HCT116 (cell line): ENCODE measurements at regions not wholly inside any gene's neighbourhood (a gene's known extent, or its start where the extent isn't known, plus 50 kb on each side); places are given as distances from the start of the nearest gene placed in this dataset.

Experiments
- ATAC-seq: fragments of 200-7000 bp; cut with Tn5 transposase; 2 replicates; pipeline ENCODE4 v1.9.1; 2020; ENCODE audit warnings: mild to moderate bottlenecking, moderate library complexity
- BruUV-seq: library from RNA; stranded (reverse); fragments of 400-500 nt; replicated peaks from 2 replicates; lab custom pipeline; 2021; lab: Mats Ljungman, UMichigan
- CTCF ChIA-PET: fragments of 300-600 bp; sonication (Branson Sonifier 250); formaldehyde crosslinking; loops from one replicate; lab custom pipeline; 2021; ENCODE audit warnings: antibody characterized with exemption; lab: Charles Lee
- POLR2A ChIA-PET: fragments of 300-600, 350-600 bp; sonication (Branson Sonifier 250); formaldehyde crosslinking; loops from one replicate; lab custom pipeline; 2021; ENCODE audit warnings: antibody characterized with exemption; lab: Charles Lee
- RAD21 ChIA-PET, 2 experiments: fragments of 300-600 bp; sonication (Branson Sonifier 250); formaldehyde crosslinking; loops; one replicate each; lab custom pipeline; 2023; ENCODE audit warnings: low total read pairs in 2 of 2; ENCODE audit not compliant: uncharacterized antibody in 2 of 2, unreplicated experiment in 2 of 2, low non-redundant PET in 1 of 2; lab: Charles Lee
- DNase-seq: peaks from one replicate; pipeline ENCODE4 v3.0.0-alpha.2; 2010; ENCODE audit warnings: low read depth, low spot score
- H2AFZ ChIP-seq: fragments of 200-600 bp; shearing (Covaris generic), sonication (generic); 2 replicates; pipeline ENCODE4 v1.6.1; 2017; ENCODE audit warnings: low read depth, mixed run types, mixed read lengths, antibody characterized with exemption, low read length; ENCODE audit not compliant: poor library complexity, severe bottlenecking
- H3K27ac ChIP-seq: 2 replicates; pipeline ENCODE4 v1.5.1; 2012; ENCODE audit warnings: low read depth, low read length
- H3K27me3 ChIP-seq: fragments of 200-600 bp; sonication (generic); 2 replicates; pipeline ENCODE4 v1.6.1; 2016; ENCODE audit warnings: mixed run types, low read length, mixed read lengths; ENCODE audit not compliant: insufficient read depth
- H3K36me3 ChIP-seq, 2 experiments: fragments of 200-500 bp in 1 of 2; fragments of 200-600 bp in 1 of 2; sonication (Bioruptor generic) in 1 of 2; sonication (generic) in 1 of 2; 2 replicates each; pipeline versions ENCODE4 v1.5.1 to v1.6.1; 2014 to 2016; ENCODE audit warnings: low read length in 2 of 2, inconsistent platforms in 1 of 2, mixed read lengths in 1 of 2, mixed run types in 1 of 2; ENCODE audit not compliant: insufficient read depth in 2 of 2, control insufficient read depth in 1 of 2
- H3K4me1 ChIP-seq, 2 experiments: fragments of 200-600 bp in 1 of 2; sonication (generic) in 1 of 2; 2 replicates each; pipeline versions ENCODE4 v1.5.1 to v1.6.1; 2012 to 2017; ENCODE audit warnings: low read length in 2 of 2, inconsistent platforms in 1 of 2, mild to moderate bottlenecking in 1 of 2, mixed read lengths in 1 of 2, mixed run types in 1 of 2, moderate library complexity in 1 of 2; ENCODE audit not compliant: insufficient read depth in 2 of 2, control insufficient read depth in 1 of 2
- H3K4me2 ChIP-seq: fragments of 200-600 bp; sonication (generic); 2 replicates; pipeline ENCODE4 v1.6.1; 2017; ENCODE audit warnings: mixed run types, low read length, mixed read lengths
- H3K4me3 ChIP-seq, 2 experiments: fragments of 200-600 bp in 1 of 2; sonication (generic) in 1 of 2; replicated peaks in 1 of 2; 2 replicates each; pipeline ENCODE4 v1.5.1; 2011 to 2016; ENCODE audit warnings: low read length in 2 of 2, control low read depth in 1 of 2, low read depth in 1 of 2, mild to moderate bottlenecking in 1 of 2, mixed read lengths in 1 of 2, mixed run types in 1 of 2
- H3K79me2 ChIP-seq: fragments of 200-600 bp; sonication (generic); 2 replicates; pipeline ENCODE4 v1.6.1; 2017; ENCODE audit warnings: mild to moderate bottlenecking, mixed run types, low read length, moderate library complexity, mixed read lengths; ENCODE audit not compliant: insufficient read depth
- H3K9ac ChIP-seq: fragments of 200-600 bp; sonication (generic); 2 replicates; pipeline ENCODE4 v1.6.1; 2016; ENCODE audit warnings: low read length, mixed read lengths
- H3K9me2 ChIP-seq: fragments of 200-600 bp; sonication (generic), shearing (Covaris generic); 2 replicates; pipeline ENCODE4 v1.6.1; 2017; ENCODE audit warnings: mixed run types, mild to moderate bottlenecking, moderate library complexity; ENCODE audit not compliant: insufficient read depth
- H3K9me3 ChIP-seq, 2 experiments: fragments of 200-500 bp in 1 of 2; fragments of 200-600 bp in 1 of 2; sonication (Bioruptor generic) in 1 of 2; sonication (generic) in 1 of 2; 2 replicates each; pipeline ENCODE4 v1.6.1; 2014 to 2017; ENCODE audit warnings: low read length in 2 of 2, mixed read lengths in 2 of 2, inconsistent platforms in 1 of 2, low read depth in 1 of 2, mild to moderate bottlenecking in 1 of 2, mixed run types in 1 of 2, moderate library complexity in 1 of 2; ENCODE audit not compliant: control insufficient read depth in 1 of 2, insufficient read depth in 1 of 2
- H4K20me1 ChIP-seq: fragments of 200-600 bp; sonication (generic), shearing (Covaris generic); 2 replicates; pipeline ENCODE4 v1.6.1; 2017; ENCODE audit warnings: mixed run types, mild to moderate bottlenecking, moderate library complexity; ENCODE audit not compliant: insufficient read depth
- CBX3 ChIP-seq: IDR thresholded peaks from 2 replicates; pipeline ENCODE4 v1.6.1; 2012; ENCODE audit warnings: low read depth
- CEBPB ChIP-seq: IDR thresholded peaks from 2 replicates; pipeline ENCODE4 v1.6.1; 2012; ENCODE audit warnings: low read depth
- EZH2 ChIP-seq: fragments of 200-600 bp; sonication (generic); IDR thresholded peaks from 2 replicates; pipeline ENCODE4 v1.6.1; 2017; ENCODE audit warnings: antibody characterized with exemption, mixed run types
- EZH2phosphoT487 ChIP-seq: fragments of 200-600 bp; IDR thresholded peaks from 2 replicates; pipeline ENCODE4 v1.6.1; 2018; ENCODE audit warnings: antibody characterized with exemption, borderline replicate concordance
- JUND ChIP-seq: IDR thresholded peaks from 2 replicates; pipeline ENCODE4 v1.6.1; 2012
- POLR2AphosphoS5 ChIP-seq: IDR thresholded peaks from 2 replicates; pipeline ENCODE4 v1.6.1; 2011; ENCODE audit warnings: mild to moderate bottlenecking, low read depth, low read length, moderate library complexity
- TCF7L2 ChIP-seq: IDR thresholded peaks from 2 replicates; pipeline ENCODE4 v1.7.0; 2011; ENCODE audit warnings: borderline replicate concordance, inconsistent platforms; ENCODE audit not compliant: insufficient read depth, insufficient read length; ENCODE audit errors: extremely low read depth
- ZFX ChIP-seq: fragments of 450-650 bp; IDR thresholded peaks from 2 replicates; pipeline ENCODE4 v1.6.1; 2017
- intact Hi-C: fragments of 100-400 bp; cut with micrococcal nuclease; formaldehyde crosslinking; loops from 2 replicates; pipeline ENCODE4 v1.10.0; 2022
- TF ChIP-seq, protein P1 (sequence below): IDR thresholded peaks from 2 replicates; pipeline ENCODE4 v1.6.1; 2011; ENCODE audit warnings: mild to moderate bottlenecking, low read length, moderate library complexity; ENCODE audit not compliant: insufficient replicate concordance; ENCODE audit errors: extremely low read depth
- TF ChIP-seq, protein P2 (sequence below), 3 experiments: fragments of 200-600 bp in 1 of 3; sonication (generic) in 1 of 3; IDR thresholded peaks in 2 of 3; conservative IDR thresholded peaks in 1 of 3; 2 replicates each; pipeline ENCODE4 v1.5.1; 2012 to 2017; ENCODE audit warnings: low read depth in 2 of 3, low read length in 2 of 3, antibody characterized with exemption in 1 of 3, borderline replicate concordance in 1 of 3, control low read depth in 1 of 3, mild to moderate bottlenecking in 1 of 3, mixed read lengths in 1 of 3, mixed run types in 1 of 3, moderate library complexity in 1 of 3; ENCODE audit not compliant: insufficient read depth in 1 of 3
- TF ChIP-seq, protein P3 (sequence below): IDR thresholded peaks from 2 replicates; pipeline ENCODE4 v1.6.1; 2012

- Histone ChIP-seq H3K9me2 (no peaks in the 10 kb centered on the region), H3K27ac (no peak overlapping the region), H3K36me3 (no peaks in the 10 kb centered on the region)
- DNase-seq: no peak
- no peak for TF ChIP-seq EZH2
- no peak for TF ChIP-seq CBX3
- no peak for TF ChIP-seq ZFX
- no peak for TF ChIP-seq TCF7L2
- TF ChIP-seq, protein P1, sequence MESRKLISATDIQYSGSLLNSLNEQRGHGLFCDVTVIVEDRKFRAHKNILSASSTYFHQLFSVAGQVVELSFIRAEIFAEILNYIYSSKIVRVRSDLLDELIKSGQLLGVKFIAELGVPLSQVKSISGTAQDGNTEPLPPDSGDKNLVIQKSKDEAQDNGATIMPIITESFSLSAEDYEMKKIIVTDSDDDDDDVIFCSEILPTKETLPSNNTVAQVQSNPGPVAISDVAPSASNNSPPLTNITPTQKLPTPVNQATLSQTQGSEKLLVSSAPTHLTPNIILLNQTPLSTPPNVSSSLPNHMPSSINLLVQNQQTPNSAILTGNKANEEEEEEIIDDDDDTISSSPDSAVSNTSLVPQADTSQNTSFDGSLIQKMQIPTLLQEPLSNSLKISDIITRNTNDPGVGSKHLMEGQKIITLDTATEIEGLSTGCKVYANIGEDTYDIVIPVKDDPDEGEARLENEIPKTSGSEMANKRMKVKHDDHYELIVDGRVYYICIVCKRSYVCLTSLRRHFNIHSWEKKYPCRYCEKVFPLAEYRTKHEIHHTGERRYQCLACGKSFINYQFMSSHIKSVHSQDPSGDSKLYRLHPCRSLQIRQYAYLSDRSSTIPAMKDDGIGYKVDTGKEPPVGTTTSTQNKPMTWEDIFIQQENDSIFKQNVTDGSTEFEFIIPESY: no peak
- TF ChIP-seq, protein P2, sequence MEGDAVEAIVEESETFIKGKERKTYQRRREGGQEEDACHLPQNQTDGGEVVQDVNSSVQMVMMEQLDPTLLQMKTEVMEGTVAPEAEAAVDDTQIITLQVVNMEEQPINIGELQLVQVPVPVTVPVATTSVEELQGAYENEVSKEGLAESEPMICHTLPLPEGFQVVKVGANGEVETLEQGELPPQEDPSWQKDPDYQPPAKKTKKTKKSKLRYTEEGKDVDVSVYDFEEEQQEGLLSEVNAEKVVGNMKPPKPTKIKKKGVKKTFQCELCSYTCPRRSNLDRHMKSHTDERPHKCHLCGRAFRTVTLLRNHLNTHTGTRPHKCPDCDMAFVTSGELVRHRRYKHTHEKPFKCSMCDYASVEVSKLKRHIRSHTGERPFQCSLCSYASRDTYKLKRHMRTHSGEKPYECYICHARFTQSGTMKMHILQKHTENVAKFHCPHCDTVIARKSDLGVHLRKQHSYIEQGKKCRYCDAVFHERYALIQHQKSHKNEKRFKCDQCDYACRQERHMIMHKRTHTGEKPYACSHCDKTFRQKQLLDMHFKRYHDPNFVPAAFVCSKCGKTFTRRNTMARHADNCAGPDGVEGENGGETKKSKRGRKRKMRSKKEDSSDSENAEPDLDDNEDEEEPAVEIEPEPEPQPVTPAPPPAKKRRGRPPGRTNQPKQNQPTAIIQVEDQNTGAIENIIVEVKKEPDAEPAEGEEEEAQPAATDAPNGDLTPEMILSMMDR (IDR thresholded peaks at IDR 0.05 in 2 of 3, conservative IDR thresholded peaks at IDR 0.05 in 1 of 3; ENCODE audit: borderline replicate concordance in 1 of 3, insufficient read depth in 1 of 3, low read depth in 2 of 3, low read length in 2 of 3): no peak
- TF ChIP-seq EZH2phosphoT487: no peak
- TF ChIP-seq POLR2AphosphoS5: no peak
- no peak for TF ChIP-seq CEBPB
- no peak for TF ChIP-seq JUND
- TF ChIP-seq, protein P3, sequence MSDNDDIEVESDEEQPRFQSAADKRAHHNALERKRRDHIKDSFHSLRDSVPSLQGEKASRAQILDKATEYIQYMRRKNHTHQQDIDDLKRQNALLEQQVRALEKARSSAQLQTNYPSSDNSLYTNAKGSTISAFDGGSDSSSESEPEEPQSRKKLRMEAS: no peak
- TF ChIP-seq, all 23 proteins: peak for 0
- no peak overlapping the region for H3K4me2 ChIP-seq
- no peaks in the 10 kb centered on the region for H3K4me1 ChIP-seq
- intact Hi-C loops: no loop called here
- H3K79me2 ChIP-seq: no peaks in the 10 kb centered on the region
- H3K27me3 ChIP-seq: no peaks in the 10 kb centered on the region
- no peak overlapping the region for H3K9ac ChIP-seq
- ChIA-PET RAD21 (no interaction called here), POLR2A (no interaction called here), CTCF (no interaction called here)
- H2AFZ ChIP-seq: no peak overlapping the region
- no TSS peak for BruUV-seq
- peaks cover 0 to 15% of the 10 kb centered on the region in 2 experiments; a peak in 2 of 4 replicates for H3K9me3 ChIP-seq
- ATAC-seq: no peak
- no peaks in the 10 kb centered on the region for H4K20me1 ChIP-seq
- no peak overlapping the region for H3K4me3 ChIP-seq
These were observed 731.0 kb downstream of the CENPC start for GRCh38 chr4:66814277-66814676.
